Natural killer cell (primary cell): ENCODE measurements at regions not wholly inside any gene's neighbourhood (a gene's known extent, or its start where the extent isn't known, plus 50 kb on each side); places are given as distances from the start of the nearest gene placed in this dataset.

ENCODE experiments used
- ATAC-seq, 3 donors: fragments of 150-1000 bp in 2 of 3; fragments of 200-7000 bp in 1 of 3; cut with Tn5 transposase; 1 replicate in 1 of 3; 2 replicates in 2 of 3; pipeline ENCODE4 v1.10.0; 2021; ENCODE audit warnings: mild to moderate bottlenecking in 2 of 3, moderate library complexity in 2 of 3
- DNase-seq, 2 donors: peaks; one replicate each; pipeline versions ENCODE4 v3.0.0 to v3.0.0-alpha.2; 2013 to 2021; ENCODE audit warnings: mixed read lengths in 1 of 2
- H3K27ac ChIP-seq: one replicate; pipeline ENCODE4 v1.5.1; 2013; ENCODE audit warnings: mild to moderate bottlenecking, low read length
- H3K27me3 ChIP-seq: one replicate; pipeline ENCODE4 v1.6.1; 2013; ENCODE audit warnings: low read length; ENCODE audit not compliant: control insufficient read depth, insufficient read depth
- H3K36me3 ChIP-seq: one replicate; pipeline ENCODE4 v1.6.1; 2013; ENCODE audit warnings: low read length; ENCODE audit not compliant: control insufficient read depth, insufficient read depth
- H3K4me1 ChIP-seq: one replicate; pipeline ENCODE4 v1.6.1; 2013; ENCODE audit warnings: low read length; ENCODE audit not compliant: control insufficient read depth, insufficient read depth
- H3K4me3 ChIP-seq: one replicate; pipeline ENCODE4 v1.5.1; 2013; ENCODE audit warnings: low read length
- H3K9me3 ChIP-seq: one replicate; pipeline ENCODE4 v1.6.1; 2013; ENCODE audit warnings: low read length; ENCODE audit not compliant: control insufficient read depth, insufficient read depth
- H3K27ac Mint-ChIP-seq, 2 donors: one replicate each; pipeline ENCODE4 v1.8.0; 2022; ENCODE audit warnings: mild to moderate bottlenecking in 2 of 2, mixed read lengths in 2 of 2, moderate library complexity in 1 of 2
- H3K27me3 Mint-ChIP-seq, 2 donors: one replicate each; pipeline ENCODE4 v1.8.0; 2022; ENCODE audit warnings: low read depth in 2 of 2, mixed read lengths in 2 of 2
- H3K36me3 Mint-ChIP-seq: one replicate; pipeline ENCODE4 v1.8.0; 2022; ENCODE audit warnings: mixed read lengths
- H3K4me1 Mint-ChIP-seq, 2 donors: one replicate each; pipeline ENCODE4 v1.8.0; 2022; ENCODE audit warnings: mixed read lengths in 2 of 2
- H3K4me3 Mint-ChIP-seq: one replicate; pipeline ENCODE4 v1.8.0; 2022; ENCODE audit warnings: mild to moderate bottlenecking, moderate library complexity, mixed read lengths
- H3K9me3 Mint-ChIP-seq, 2 donors: one replicate each; pipeline ENCODE4 v1.8.0; 2022; ENCODE audit warnings: mixed read lengths in 2 of 2
- WGBS: methylation state at CpG from one replicate; pipeline ENCODE4 v1.1.7; 2013; ENCODE audit warnings: missing lambda C conversion rate; ENCODE audit not compliant: insufficient coverage; 5-methylcytosine and 5-hydroxymethylcytosine counted together
- intact Hi-C: fragments of 100-400 bp; cut with micrococcal nuclease; formaldehyde crosslinking; loops from one replicate; pipeline ENCODE4 v1.14.2; 2022
- TF ChIP-seq, protein P1 (sequence below): fragments of 200-600 bp; IDR thresholded peaks from one replicate; pipeline ENCODE4 v1.8.0; 2022; ENCODE audit warnings: antibody characterized with exemption

DNA sequence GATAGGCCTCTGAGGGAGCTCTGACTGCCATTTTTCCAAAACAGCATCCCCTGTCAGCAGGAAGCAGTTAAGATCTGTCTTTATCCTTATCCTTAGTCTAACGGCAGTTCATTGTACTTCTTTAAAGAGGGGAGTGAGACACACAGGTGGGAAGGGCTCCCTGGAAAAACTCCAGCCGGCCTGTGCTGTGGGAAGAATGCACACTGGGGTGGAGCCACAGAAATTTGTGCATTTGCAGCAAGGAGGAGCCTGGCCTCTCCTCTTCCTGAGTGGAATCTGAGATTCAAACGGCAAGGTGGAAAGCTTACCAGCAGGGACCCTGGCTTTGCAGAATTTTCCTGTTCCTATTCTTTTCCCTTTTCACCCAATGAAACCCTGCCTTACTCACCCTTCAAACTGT is 1209.4 kb downstream of the ROBO2 start:
- H3K9me3 ChIP-seq = peaks cover 15% of the 10 kb centered on the region
- intact Hi-C loops = no loop called here
- Mint-ChIP-seq H3K9me3 (peaks cover 2 to 17% of the 10 kb centered on the region in 2 donors), H3K4me3 (no peak overlapping the region), H3K4me1 (no peaks in the 10 kb centered on the region), H3K36me3 (peaks cover 17% of the 10 kb centered on the region), H3K27ac (no peak overlapping the region), H3K27me3 (no peaks in the 10 kb centered on the region)
- TF ChIP-seq, protein P1, sequence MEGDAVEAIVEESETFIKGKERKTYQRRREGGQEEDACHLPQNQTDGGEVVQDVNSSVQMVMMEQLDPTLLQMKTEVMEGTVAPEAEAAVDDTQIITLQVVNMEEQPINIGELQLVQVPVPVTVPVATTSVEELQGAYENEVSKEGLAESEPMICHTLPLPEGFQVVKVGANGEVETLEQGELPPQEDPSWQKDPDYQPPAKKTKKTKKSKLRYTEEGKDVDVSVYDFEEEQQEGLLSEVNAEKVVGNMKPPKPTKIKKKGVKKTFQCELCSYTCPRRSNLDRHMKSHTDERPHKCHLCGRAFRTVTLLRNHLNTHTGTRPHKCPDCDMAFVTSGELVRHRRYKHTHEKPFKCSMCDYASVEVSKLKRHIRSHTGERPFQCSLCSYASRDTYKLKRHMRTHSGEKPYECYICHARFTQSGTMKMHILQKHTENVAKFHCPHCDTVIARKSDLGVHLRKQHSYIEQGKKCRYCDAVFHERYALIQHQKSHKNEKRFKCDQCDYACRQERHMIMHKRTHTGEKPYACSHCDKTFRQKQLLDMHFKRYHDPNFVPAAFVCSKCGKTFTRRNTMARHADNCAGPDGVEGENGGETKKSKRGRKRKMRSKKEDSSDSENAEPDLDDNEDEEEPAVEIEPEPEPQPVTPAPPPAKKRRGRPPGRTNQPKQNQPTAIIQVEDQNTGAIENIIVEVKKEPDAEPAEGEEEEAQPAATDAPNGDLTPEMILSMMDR = no peak
- no peak for ATAC-seq
- no peak overlapping the region for H3K27ac ChIP-seq
- 71% methylated on average over 3 of the region's 3 CpGs for WGBS
- no peaks in the 10 kb centered on the region for H3K36me3 ChIP-seq
- no peak for DNase-seq
- H3K4me3 ChIP-seq = no peak overlapping the region
- H3K4me1 ChIP-seq = no peaks in the 10 kb centered on the region
- no peaks in the 10 kb centered on the region for H3K27me3 ChIP-seq

DNA sequence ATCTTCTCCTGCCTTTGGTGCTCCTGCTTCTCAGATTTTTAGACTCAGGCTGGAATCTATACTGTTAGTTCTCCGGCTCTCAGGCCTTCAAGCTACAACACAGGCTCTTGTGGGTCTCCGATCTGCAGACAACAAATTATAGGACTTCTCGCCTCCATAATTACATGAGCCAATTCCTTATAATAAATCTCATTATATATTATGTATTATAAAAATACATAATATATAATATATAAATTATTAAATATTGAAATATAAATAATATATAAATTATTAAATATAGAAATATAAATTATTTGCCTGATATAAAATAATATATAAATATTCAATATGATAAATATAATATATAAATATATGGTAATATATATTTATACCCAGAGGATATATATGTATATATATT is 1214.0 kb downstream of the ROBO2 start:
- no peak overlapping the region for H3K4me3 Mint-ChIP-seq
- Histone ChIP-seq H3K27ac (no peak overlapping the region), H3K36me3 (no peaks in the 10 kb centered on the region), H3K4me1 (no peaks in the 10 kb centered on the region), H3K4me3 (no peak overlapping the region), H3K9me3 (peaks cover 6% of the 10 kb centered on the region), H3K27me3 (no peaks in the 10 kb centered on the region)
- H3K4me1 Mint-ChIP-seq = no peaks in the 10 kb centered on the region
- TF ChIP-seq, protein P1 = no peak
- H3K36me3 Mint-ChIP-seq = no peaks in the 10 kb centered on the region
- intact Hi-C loops = no loop called here
- H3K27ac Mint-ChIP-seq = no peak overlapping the region
- no peaks in the 10 kb centered on the region for H3K27me3 Mint-ChIP-seq
- H3K9me3 Mint-ChIP-seq = peaks cover 3 to 6% of the 10 kb centered on the region in 2 donors
- WGBS = 91% methylated on average over 2 of the region's 3 CpGs
- DNase-seq (no peak), ATAC-seq (no peak)

DNA sequence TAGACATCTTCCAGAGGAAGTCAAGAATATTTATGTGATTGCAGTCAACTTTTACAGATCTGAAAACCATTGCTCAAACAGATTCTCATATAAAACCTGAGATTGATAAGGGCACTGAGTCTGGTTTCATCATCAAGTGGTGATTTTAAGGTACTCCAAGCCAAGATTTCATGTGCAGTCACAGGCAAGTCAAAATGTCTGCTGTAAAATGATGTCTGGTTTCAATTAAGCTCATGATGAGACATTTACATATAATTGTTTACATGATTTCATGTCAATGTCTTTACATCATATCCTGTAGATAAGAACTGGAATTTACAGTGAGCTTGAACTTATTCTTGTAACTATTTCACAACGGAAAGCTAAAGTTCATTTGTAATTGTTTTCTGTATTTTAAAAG is 1215.5 kb downstream of the ROBO2 start:
- Histone ChIP-seq H3K9me3 (no peaks in the 10 kb centered on the region), H3K4me3 (no peak overlapping the region), H3K4me1 (no peaks in the 10 kb centered on the region), H3K36me3 (no peaks in the 10 kb centered on the region), H3K27ac (no peak overlapping the region), H3K27me3 (no peaks in the 10 kb centered on the region)
- Mint-ChIP-seq H3K4me3 (no peak overlapping the region), H3K27me3 (no peaks in the 10 kb centered on the region), H3K27ac (no peak overlapping the region), H3K36me3 (no peaks in the 10 kb centered on the region), H3K4me1 (no peaks in the 10 kb centered on the region), H3K9me3 (peaks cover 3% of the 10 kb centered on the region in 2 donors)
- TF ChIP-seq, protein P1 = no peak
- WGBS = no CpG with 5 or more reads among the region's 1 CpG
- ATAC-seq (no peak), DNase-seq (no peak)
- intact Hi-C loops = no loop called here

DNA sequence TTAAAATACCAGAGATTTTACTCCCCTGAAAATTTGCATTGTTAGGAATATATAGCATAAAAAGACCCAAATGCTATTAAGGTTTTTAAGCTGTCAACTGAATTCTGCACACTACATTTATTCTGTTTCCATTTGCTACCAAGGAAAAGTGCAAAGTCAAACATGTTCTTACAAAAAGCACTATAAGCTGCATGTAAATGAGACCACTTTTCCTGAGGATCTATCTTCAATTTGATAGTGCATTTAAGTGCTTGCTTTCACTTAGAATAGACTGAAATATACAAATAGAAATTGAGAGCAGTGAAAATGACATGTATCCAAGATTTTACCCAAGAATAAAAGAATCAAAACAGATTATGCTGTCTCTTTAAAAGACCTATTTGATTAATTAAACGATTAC is 1216.2 kb downstream of the ROBO2 start:
- DNase-seq (no peak), ATAC-seq (no peak)
- H3K27ac Mint-ChIP-seq = no peak overlapping the region
- peaks cover 3% of the 10 kb centered on the region in 2 donors for H3K9me3 Mint-ChIP-seq
- no CpG with 5 or more reads among the region's 1 CpG for WGBS
- Histone ChIP-seq H3K27me3 (no peaks in the 10 kb centered on the region), H3K4me1 (no peaks in the 10 kb centered on the region), H3K4me3 (no peak overlapping the region), H3K9me3 (no peaks in the 10 kb centered on the region), H3K27ac (no peak overlapping the region), H3K36me3 (no peaks in the 10 kb centered on the region)
- no peaks in the 10 kb centered on the region for H3K4me1 Mint-ChIP-seq
- intact Hi-C loops = no loop called here
- no peaks in the 10 kb centered on the region for H3K36me3 Mint-ChIP-seq
- no peak overlapping the region for H3K4me3 Mint-ChIP-seq
- no peaks in the 10 kb centered on the region for H3K27me3 Mint-ChIP-seq
- TF ChIP-seq, protein P1 = no peak
